ENCODE measurements at regions not wholly inside any gene's neighbourhood (a gene's known extent, or its start where the extent isn't known, plus 50 kb on each side); places are given as distances from the start of the nearest gene placed in this dataset.

DNA sequence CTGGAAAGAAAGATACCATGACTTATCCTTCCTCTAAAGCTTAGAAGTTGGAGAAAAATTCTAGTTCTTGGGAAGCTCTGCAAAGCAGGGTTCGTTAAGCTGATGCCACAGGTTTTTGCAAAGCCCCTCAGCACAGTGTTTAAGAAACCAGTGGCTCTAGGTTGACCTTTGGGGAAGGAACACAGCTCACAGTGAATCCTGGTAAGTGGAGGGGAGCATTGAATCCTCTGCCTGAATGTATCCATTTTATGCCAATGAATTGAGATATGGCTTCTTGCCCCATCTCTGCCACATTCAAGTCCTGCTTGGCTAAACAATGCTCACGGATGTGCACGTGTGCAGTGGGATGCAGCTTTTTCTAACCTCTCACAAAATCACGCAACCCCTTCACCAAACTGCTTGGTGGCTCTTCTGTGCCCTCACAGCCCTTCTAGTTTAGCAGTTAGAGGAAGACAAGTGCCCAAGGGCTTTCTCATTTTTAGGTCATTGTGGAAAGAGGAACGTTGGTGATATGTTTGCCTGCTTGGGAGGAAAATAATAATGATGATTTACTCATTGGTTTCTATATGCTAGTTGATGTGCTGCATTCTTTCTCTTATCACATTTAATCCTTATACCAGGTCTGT, 111.3 kb downstream of the DAD1 start:
- no peak for DNase-seq (ENCODE audit: low spot score)

DNA sequence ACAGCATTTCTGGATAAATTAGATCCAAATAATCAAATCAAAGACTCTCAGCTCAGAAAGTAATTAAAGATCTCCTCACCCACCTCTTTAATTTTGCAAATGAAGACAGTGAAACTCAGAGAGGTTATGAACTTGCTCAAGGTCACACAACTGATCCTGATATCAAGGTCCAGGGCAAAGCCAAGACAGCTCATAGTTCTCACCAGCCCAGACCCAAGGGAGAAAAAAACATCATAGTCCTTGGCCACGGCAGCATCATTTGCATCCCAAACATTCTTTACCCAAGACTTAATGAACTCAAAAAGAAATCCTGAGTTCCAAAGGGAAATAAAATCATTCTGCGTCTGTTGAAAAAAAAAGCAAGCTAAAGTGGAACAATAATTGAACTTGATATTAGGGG, 112.1 kb downstream of the DAD1 start:
- no peak for DNase-seq (ENCODE audit: low spot score)

DNA sequence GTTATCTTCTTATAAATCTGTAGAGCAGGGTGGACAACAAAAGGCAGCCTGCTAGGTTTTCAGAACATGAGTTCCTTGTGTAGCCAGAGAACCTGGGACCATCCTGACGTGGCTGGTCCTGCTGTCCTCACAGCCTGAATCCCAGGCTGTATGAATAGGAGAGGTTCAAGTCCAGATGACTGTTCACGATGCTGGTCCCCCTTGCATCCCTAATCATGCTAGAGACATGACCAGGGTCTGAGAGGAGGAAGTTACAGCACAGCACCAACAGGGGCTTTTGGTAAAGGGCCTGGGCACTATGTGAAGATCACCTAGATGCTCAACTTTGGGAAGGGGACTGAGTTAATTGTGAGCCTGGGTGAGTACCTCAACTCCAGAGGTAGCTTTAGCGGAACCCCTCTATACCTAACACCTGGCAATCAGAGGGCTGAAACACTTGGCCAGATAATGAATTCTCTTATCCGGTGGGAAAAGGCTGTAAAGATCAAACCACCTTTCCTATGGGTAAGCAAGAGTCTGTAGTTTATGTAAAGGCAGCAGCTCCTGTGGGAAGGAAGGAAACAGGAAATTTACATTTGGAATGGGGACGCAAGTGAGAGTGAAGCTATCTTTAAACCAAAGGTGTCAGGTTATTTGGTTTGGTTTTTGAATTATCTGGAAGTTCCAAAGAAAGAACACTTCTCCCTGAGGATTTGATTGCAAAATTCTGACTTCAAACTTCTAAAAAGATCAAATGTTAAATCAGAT, 112.8 kb downstream of the DAD1 start:
- DNase-seq (ENCODE audit: low spot score): no peak

DNA sequence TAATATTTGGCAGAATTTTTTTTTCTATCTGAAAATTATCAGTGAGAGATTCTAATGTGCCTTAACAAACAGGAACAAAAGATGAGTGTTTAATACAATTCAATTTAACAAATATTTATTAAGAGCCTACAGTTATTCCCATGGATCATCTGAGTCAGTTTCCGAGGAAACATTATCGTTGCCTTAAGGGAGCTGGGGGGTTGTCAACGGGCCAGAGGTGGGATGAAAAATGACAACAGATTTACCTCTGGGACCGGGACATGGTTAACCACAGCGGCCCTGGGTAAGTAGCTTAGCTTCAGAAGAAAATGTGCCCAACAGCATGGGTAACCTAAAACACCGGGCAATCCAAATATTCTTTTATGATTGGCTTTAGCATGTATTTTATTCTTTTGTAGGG, 113.6 kb downstream of the DAD1 start:
- DNase-seq (ENCODE audit: low spot score): no peak

DNA sequence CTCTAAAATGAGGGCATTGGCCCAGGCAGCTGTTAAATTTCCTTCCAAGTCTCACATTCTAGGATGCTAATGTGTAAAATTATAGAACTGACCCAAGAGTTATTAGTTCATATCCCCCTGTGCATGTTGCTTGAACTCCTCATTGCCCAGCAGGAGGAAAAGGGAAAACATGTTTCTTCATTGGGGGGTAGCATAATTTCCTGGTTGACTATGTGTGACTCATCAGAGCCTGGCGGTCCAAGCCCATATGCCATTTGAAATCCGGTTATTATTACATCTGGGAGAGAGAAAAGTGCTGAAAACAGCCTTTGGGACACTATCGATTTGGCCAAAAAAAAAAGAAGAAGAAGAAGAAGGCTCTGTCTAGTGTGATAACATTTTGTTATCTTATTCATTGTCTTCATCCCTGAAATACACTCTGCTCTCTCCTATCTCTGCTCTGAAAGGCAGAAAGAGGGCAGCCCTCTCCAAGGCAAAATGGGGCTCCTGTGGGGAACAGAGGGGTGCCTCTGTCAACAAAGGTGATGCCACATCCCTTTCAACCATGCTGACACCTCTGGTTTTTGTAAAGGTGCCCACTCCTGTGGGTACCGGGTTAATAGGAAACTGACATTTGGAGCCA, 114.2 kb downstream of the DAD1 start:
- peak; percentile 62 for DNase-seq (ENCODE audit: low spot score)

DNA sequence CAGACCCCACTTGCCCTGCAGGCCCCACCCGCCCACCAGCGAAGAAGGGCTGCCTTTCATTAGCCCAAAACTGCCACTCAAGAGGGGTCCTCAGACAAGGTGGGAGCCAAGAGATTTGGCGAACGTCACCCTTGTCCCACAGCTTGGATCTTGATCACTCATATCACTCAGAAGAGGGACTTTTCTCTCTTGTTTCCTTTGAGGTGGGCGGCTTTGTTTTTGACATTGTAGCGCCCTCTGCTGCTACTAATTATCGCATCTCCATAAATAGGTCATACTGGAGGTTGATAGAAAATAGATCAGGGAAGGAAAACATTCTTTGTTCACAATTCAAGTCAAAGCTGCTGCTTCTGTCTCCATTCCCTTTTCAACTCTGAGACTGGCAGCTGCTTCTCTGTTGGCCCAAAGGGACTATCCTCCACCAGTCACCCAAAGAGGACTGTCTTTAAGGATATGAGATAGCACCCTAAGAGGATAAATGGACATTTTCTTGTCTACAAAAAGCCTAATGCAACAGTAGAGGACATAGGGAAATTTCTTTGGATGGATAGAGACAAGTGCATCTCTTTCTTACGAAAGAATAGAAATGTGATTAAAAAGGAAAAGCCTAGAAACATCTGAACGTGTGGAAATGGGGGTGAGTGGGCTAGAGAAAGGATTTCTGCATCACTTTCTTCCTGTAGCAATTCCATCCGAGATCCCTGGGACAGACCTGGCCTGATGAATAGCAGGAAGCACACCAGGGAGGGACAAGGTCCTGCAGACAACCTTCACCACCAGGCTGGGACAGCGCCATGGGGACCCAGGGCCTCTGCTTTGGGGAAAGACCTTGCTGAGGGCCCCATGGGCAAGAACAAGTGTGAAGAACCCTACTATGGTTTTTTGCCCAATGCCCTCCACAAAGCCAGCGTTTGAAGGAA, 115.8 kb downstream of the DAD1 start:
- DNase-seq (ENCODE audit: low spot score): peak; percentile 63

DNA sequence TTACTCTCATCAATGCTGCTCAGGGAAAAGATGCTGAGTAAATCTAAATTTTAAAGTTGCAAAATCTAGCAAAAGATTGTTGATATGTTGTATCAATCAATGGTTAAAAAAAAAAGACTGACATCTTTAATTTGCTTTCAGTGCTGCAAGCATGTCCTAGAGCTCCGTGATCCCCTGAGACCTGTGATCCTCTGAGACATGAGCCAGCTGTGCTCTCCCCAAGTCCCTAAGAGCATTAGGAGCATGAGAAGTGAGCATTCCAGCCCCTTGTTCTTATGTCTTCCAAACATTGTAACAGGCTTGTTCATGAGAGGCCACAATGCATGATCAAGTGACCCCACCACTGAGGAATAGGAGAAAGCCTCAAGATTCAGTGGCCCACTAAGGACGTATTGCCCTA, 116.6 kb downstream of the DAD1 start:
- no peak for DNase-seq (ENCODE audit: low spot score)

DNA sequence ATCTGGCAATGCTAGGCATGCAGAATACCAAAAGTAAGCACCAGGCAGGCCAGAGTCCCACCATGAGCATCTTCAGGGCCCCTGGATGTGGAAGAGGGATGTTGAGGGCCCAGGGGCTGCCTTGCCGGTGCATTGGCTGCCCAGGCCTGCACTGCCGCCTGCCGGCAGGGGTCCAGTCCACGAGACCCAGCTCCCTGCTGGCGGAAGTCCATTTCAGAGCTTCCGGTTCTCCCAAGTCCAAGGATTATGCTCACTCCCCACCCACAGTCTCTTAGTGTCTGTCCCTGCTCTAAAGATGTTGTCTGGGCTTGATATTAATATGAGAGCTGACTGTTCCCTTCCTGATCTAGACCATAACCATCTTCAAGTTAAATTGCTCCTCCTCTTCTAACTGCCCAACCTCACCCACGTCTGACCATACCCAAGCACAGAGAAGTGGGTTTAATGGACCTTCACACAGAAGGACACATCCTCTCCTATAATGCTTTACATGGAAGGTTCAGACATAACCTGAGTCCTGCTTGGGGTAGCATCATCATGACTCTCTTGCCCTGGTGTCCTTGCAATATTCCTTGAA, 117.4 kb downstream of the DAD1 start:
- peak; percentile 33 for DNase-seq (ENCODE audit: low spot score)

DNA sequence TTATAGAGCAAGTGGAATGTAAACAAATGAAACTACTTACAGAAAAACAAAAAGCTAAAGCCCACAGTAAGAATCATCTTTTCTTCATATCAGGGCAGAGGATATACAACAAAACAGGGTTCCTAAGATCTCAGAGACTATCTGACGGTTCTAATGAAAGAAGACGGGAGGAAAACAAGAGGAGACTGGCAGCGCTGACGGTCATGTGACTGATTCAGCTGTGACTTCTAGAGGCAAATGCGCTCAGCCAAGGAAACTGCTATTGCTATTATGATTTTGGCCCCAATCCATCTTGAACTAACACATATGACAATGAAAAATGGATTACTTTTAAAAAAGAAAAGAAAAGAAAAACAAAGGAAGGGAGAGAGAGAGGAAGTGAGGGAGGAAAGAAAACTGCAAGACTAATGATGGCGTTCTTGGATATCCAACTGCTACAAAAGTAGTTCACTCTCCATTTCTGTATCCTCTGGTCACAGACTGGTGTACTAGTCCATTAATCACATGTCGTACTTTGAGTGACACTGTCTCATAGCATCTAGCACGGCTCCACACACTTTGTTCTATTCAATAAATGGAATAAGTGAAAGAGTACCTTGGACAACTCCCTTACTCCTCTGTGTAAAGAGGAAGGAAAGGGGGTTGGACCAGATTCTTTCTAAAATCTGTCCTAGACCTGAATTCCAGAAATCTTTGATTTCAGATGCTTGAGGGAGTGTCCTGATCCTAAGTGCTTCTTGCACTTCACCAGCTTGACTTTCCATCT, 119.3 kb downstream of the DAD1 start:
- no peak for DNase-seq (ENCODE audit: low spot score)

DNA sequence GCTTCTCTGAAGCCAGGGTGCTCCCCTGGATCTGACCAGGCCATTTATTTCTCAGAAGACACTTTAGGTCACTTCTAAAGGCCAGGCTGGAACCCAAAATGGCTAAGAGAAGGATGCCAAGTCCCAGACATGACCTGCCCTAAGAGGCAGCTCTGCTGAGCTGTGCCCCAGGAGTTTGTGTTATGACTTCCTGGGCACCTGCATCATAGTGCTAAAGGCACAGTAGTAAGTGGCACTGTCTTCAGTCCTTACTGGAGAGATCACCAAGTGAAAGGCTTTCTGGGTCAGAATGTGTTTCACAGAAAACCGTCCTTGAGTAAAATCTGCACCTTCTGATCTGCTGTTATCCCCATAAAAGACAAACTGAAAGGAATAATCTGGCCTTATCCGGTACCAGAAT, 120.2 kb downstream of the DAD1 start:
- DNase-seq (ENCODE audit: low spot score): no peak

DNA sequence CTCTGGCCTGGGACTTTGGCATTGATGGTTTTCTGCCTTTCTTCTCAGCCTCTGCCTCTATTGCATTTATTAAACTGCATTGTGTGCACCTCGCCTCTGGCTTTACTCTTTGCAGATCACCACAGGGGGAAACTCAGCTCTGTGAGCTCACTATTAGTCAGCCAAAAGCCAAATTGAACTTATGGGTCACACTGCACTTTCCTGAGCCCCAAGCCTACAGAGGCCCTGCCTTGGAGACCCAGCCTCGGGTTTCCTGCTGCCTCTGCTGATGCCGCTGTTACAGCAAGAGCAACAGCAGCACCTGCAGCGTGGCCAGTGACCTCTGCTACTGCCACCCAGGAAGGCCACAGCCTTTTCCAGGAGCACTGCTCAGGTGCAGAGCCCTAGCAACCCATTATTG, 122.5 kb downstream of the DAD1 start:
- peak; percentile 12 for DNase-seq (ENCODE audit: low spot score)

DNA sequence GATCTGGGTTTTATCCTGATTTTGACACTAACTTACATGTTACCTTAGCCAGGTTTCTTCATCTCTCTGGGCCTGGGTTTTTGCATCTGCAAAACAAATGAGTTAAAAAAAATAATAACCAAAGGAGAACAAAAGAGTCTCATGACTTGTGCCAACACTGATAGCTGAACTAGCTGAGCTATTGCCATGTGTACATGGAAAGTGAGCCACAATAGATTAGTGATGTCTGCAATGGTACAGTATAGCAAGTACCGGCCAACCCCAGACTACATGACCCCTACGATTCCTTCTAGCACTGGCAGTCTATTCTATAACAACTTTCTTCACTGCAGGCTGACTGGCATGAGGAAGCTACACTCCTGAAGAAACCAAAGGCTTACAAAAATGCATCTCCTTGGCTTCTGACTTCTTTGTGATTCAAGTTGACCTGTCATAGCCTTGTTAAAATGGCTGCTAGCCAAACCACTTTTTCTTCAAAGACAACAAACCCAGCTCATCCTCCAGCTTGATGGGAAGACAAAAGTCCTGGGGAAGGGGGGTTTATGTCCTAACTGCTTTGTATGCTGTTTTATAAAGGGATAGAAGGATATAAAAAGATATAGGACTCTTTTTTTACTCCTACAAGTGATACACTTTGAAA, 123.7 kb downstream of the DAD1 start:
- no peak for DNase-seq (ENCODE audit: low spot score)

DNA sequence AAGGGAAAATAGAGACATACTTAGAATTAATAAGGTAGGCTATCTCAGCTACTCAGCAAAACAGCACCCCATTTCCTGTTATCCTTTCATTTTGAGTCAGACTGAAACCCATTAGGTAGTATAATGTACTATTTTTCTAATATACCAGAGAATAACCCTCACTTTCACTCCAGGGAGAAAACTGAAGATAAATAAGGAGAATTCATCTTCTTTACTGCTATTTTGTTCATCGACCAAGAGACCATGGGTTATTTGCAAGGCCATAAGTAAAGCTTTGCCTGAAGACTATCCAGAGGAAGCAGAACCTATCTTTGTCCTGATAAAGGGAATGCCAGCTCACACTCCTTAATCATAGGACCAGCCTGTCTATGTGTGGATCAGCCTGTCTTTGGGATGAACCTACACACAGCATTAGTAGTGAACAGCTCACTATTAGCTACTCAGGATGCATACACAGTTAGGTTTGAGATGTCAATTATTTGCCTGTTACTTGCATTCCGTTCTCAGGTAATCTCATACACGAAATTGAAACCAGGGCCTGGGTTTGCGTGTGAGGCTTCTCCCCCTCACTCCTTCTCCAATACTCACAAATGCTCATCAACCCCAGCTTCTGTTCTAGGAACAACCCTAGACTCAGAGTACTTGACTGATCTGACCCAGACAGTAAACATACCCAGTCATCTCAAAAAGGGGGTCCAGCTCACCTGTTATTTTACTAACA, 124.4 kb downstream of the DAD1 start:
- no peak for DNase-seq (ENCODE audit: low spot score)

DNA sequence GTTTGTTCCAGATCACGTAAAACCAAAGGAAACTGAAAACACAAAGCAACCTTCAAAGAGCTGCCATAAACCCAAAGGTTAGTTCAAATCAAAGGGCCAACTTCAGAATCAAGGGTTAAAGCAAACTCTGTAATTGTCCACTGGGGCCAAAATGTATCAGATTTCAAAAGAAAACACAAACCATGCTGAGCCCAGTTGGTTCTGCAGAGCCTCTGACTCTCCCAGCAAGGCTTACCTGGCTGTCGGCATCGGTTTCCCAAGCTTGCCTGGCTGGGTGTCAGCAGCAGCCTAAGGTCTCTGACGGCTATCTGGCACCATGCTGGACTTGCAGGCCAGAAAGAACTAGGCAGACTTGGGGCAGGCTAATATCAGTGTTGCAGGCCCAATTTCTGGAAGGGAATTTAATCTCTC, 125.3 kb downstream of the DAD1 start:
- no peak for DNase-seq (ENCODE audit: low spot score)

DNA sequence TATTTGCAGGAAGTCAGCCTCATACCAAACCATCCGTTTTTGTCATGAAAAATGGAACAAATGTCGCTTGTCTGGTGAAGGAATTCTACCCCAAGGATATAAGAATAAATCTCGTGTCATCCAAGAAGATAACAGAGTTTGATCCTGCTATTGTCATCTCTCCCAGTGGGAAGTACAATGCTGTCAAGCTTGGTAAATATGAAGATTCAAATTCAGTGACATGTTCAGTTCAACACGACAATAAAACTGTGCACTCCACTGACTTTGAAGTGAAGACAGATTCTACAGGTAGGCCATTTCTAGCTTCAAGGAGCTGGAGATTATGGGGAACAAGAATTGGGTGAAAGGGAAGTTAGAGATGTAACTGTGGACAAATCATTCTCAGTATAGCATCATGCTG, 126.1 kb downstream of the DAD1 start:
- DNase-seq (ENCODE audit: low spot score): no peak

DNA sequence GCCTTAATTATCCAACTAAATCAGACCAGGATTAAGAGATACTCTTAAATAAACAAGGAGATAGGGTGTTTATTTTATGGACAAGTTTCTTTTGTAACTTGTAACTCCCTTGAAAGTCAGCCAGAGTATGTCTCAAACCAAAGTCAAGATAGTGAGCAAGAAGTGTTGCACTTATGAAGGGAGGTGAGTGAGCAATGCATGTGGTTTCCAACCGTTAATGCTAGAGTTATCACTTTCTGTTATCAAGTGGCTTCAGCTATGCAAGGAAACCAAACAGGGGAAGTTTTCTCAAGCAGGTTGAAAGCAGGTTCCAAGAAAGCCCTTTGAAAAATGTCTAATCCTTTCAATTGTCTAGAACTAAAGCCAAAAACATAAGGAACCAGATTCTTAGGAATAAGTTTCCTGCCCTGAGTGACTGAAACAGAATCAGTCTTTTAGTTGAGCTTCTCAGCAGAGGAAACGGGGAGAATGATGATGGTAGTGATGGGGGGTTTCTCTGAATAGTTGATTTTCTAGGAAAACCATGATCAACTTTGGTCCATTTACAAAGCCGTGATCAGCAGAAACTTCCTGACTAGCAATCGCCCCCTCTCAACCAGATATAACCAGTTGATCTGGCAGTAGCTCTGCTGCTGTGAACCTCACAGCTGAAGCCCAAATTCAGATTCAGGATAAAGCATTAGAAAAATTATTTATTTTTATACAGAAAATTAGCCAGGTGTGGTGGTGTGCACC, 128.4 kb downstream of the DAD1 start:
- no peak for DNase-seq (ENCODE audit: low spot score)

DNA sequence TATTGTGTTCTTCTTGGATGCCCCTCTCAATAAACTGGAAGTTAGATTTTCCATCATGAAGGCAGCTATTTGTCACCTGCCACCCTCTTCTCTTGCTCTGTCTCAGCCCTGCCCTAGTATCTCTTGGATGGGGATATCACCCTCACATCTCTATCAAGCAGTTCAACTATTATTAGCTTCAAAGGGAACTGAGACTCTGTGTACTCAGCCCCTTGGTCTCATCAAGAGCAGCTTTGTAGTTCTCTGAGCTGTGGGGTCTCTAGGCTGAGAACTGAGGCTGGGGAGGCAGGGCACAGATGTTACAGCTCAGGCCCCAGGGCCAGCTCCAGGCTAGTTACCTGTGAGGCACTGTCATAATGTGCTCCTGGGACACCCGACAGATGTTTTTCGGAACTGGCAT, 130.3 kb downstream of the DAD1 start:
- no peak for DNase-seq (ENCODE audit: low spot score)

DNA sequence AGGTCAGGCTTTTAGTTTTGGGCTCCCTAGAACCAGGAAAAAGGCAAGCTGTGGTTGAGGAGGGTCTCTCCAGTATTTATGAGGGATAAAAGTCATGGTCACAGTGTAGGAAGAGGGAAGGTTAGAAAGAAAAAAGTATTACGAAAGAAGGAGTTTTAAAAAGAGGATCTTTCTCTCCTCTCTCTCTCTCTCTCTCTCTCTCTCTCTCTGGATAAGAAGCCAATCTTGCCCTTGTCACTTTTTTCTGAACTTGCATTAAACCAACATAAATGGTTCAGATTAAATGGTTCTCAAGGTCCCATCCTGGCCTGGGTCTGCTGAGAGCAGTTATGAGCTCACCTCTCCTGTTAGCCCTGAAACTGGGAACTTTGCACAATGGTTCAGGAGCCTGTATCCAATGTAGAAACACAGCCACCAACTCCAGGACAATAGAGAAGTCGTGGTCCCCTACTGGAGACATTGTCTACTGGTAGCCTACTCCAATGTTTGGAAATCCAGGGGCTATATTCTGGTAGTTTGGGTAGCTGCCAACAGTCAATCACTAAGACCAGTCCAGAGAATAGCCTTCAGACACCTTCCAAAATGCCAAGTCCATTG, 131.9 kb downstream of the DAD1 start:
- no peak for DNase-seq (ENCODE audit: low spot score)

DNA sequence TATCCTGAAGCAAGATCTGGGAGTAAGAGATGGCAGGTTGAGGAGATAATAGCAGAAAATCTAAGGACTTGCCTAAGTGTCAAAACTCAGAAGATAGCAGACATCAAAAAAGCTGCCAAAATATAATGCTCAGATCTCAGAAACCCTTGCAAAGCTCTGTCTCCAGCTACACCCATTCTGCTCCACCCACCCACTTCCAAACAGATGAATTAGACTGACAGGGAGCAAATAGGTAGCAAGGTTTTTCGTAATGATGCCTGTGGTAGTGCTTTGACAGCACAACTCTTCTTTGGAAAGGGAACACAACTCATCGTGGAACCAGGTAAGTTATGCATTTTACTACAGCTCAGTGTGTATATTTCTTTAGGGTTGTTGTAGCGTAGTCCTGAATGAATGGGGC, 132.6 kb downstream of the DAD1 start:
- no peak for DNase-seq (ENCODE audit: low spot score)

Measured in kidney capillary endothelial cell (primary cell).